Liver (tissue), 8 donors: ENCODE measurements at regions not wholly inside any gene's neighbourhood (a gene's known extent, or its start where the extent isn't known, plus 50 kb on each side); places are given as distances from the start of the nearest gene placed in this dataset.
"Not testable (repeated sequence)": the region's sequence is repeated elsewhere in the genome, so short reads cannot be mapped to it uniquely, and the experiment has no call there.

Experiments
- DNase-seq: peaks from one replicate; pipeline ENCODE4 v3.0.0-alpha.2; 2017; ENCODE audit warnings: low spot score
- H3K27ac ChIP-seq, 2 donors: one replicate each; pipeline ENCODE4 v1.7.0; 2013; ENCODE audit warnings: inconsistent platforms in 2 of 2, low read length in 2 of 2, control low read depth in 1 of 2, low read depth in 1 of 2, mild to moderate bottlenecking in 1 of 2
- H3K27me3 ChIP-seq, 4 donors: one replicate each; pipeline versions ENCODE4 v1.6.1 to v1.7.0; 2013; ENCODE audit warnings: low read length in 3 of 4, inconsistent platforms in 1 of 4, mild to moderate bottlenecking in 1 of 4, moderate library complexity in 1 of 4; ENCODE audit not compliant: control insufficient read depth in 4 of 4, insufficient read depth in 4 of 4
- H3K36me3 ChIP-seq, 4 donors: one replicate each; pipeline versions ENCODE4 v1.6.1 to v1.7.0; 2013; ENCODE audit warnings: low read length in 3 of 4, mild to moderate bottlenecking in 3 of 4, low read depth in 1 of 4, moderate library complexity in 1 of 4; ENCODE audit not compliant: control insufficient read depth in 4 of 4, insufficient read depth in 3 of 4
- H3K4me1 ChIP-seq, 4 donors: one replicate each; pipeline versions ENCODE4 v1.6.1 to v1.7.0; 2013; ENCODE audit warnings: low read length in 3 of 4, mild to moderate bottlenecking in 3 of 4, moderate library complexity in 1 of 4; ENCODE audit not compliant: control insufficient read depth in 4 of 4, insufficient read depth in 4 of 4
- H3K4me3 ChIP-seq, 3 donors: one replicate each; pipeline versions ENCODE4 v1.6.1 to v1.7.0; 2013; ENCODE audit warnings: low read length in 3 of 3, control low read depth in 1 of 3, low read depth in 1 of 3, mild to moderate bottlenecking in 1 of 3
- H3K9ac ChIP-seq, 2 donors: one replicate each; pipeline ENCODE4 v1.7.0; 2013; ENCODE audit warnings: low read length in 2 of 2, mild to moderate bottlenecking in 2 of 2, moderate library complexity in 2 of 2, control low read depth in 1 of 2, low read depth in 1 of 2
- H3K9me3 ChIP-seq, 4 donors: one replicate each; pipeline versions ENCODE4 v1.6.1 to v1.7.0; 2013; ENCODE audit warnings: low read length in 3 of 4; ENCODE audit not compliant: control insufficient read depth in 4 of 4
- EGR1 ChIP-seq, 2 donors: IDR thresholded peaks; 2 replicates each; pipeline ENCODE4 v1.6.1; 2016 to 2018; ENCODE audit warnings: antibody characterized with exemption in 2 of 2, low read depth in 2 of 2
- FOXA1 ChIP-seq: IDR thresholded peaks from 2 replicates; pipeline ENCODE4 v1.6.1; 2016; ENCODE audit warnings: antibody characterized with exemption
- FOXA2 ChIP-seq: IDR thresholded peaks from 2 replicates; pipeline ENCODE4 v1.6.1; 2016; ENCODE audit warnings: antibody characterized with exemption
- GABPA ChIP-seq, 2 donors: IDR thresholded peaks in 1 of 2; conservative IDR thresholded peaks in 1 of 2; 2 replicates each; pipeline ENCODE4 v1.6.1; 2016; ENCODE audit warnings: antibody characterized with exemption in 2 of 2, mild to moderate bottlenecking in 1 of 2, moderate library complexity in 1 of 2
- HNF4A ChIP-seq, 2 donors: conservative IDR thresholded peaks; 2 replicates each; pipeline ENCODE4 v1.6.1; 2016; ENCODE audit warnings: antibody characterized with exemption in 2 of 2, mild to moderate bottlenecking in 2 of 2
- HNF4G ChIP-seq: IDR thresholded peaks from 2 replicates; pipeline ENCODE4 v1.6.1; 2016; ENCODE audit warnings: antibody characterized with exemption
- JUND ChIP-seq, 2 donors: IDR thresholded peaks; 2 replicates each; pipeline ENCODE4 v1.6.1; 2016; ENCODE audit warnings: antibody characterized with exemption in 2 of 2
- NR2F2 ChIP-seq: IDR thresholded peaks from 2 replicates; pipeline ENCODE4 v1.6.1; 2016; ENCODE audit warnings: antibody characterized with exemption
- RAD21 ChIP-seq, 2 donors: IDR thresholded peaks; 2 replicates each; pipeline ENCODE4 v1.6.1; 2016; ENCODE audit warnings: antibody characterized with exemption in 2 of 2, mild to moderate bottlenecking in 2 of 2
- RXRA ChIP-seq, 2 donors: IDR thresholded peaks; 2 replicates each; pipeline ENCODE4 v1.6.1; 2017 to 2018; ENCODE audit warnings: antibody characterized with exemption in 2 of 2, mild to moderate bottlenecking in 1 of 2
- SP1 ChIP-seq: IDR thresholded peaks from 2 replicates; pipeline ENCODE4 v1.6.1; 2018; ENCODE audit warnings: antibody characterized with exemption, mild to moderate bottlenecking
- TAF1 ChIP-seq: conservative IDR thresholded peaks from 2 replicates; pipeline ENCODE4 v1.6.1; 2016; ENCODE audit warnings: antibody characterized with exemption, mild to moderate bottlenecking
- YY1 ChIP-seq: IDR thresholded peaks from 2 replicates; pipeline ENCODE4 v1.6.1; 2016; ENCODE audit warnings: antibody characterized with exemption, mild to moderate bottlenecking
- WGBS: extraction: QIAGEN DNeasy Blood & Tissue Kit; methylation state at CpG from one replicate; pipeline ENCODE4 v1.1.7; 2013; 5-methylcytosine and 5-hydroxymethylcytosine counted together
- TF ChIP-seq, protein P1 (sequence below): IDR thresholded peaks from 2 replicates; pipeline ENCODE4 v1.6.1; 2016; ENCODE audit warnings: antibody characterized with exemption
- TF ChIP-seq, protein P2 (sequence below): IDR thresholded peaks from 2 replicates; pipeline ENCODE4 v1.6.1; 2016; ENCODE audit warnings: antibody characterized with exemption, mild to moderate bottlenecking
- TF ChIP-seq, protein P3 (sequence below): IDR thresholded peaks from 2 replicates; pipeline ENCODE4 v1.6.1; 2016; ENCODE audit warnings: antibody characterized with exemption
- TF ChIP-seq, protein P4 (sequence below): IDR thresholded peaks from 2 replicates; pipeline ENCODE4 v1.6.1; 2016; ENCODE audit warnings: antibody characterized with exemption
- TF ChIP-seq, protein P5 (sequence below): fragments of 150-350 bp; IDR thresholded peaks from 2 replicates; pipeline ENCODE4 v1.5.1; 2017; ENCODE audit warnings: improper control_type of control experiment, low read depth, low read length; ENCODE audit not compliant: missing input control
- donor health status: healthy.
- donor health status: healthy.
- donor health status: healthy.
- donor health status: healthy.
- donor health status: healthy.

DNA sequence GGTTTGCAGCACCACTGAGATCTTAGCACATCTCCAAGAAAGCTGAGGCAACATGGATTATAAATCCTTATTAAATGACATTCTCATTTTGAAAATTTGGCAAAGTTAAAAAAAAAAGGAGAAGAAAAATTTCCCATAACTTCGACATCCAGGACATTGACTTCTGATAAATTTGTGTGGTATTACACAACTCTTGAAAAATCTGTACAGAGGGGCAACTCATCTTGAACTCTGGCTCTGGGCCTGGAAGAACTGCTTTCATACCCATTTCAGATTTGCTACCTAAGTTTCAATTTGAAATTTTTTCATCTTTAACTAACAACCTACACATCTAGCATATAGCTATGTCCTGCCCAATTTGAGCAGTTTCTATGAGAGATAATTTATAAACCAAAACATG lies 118.0 kb upstream of the UGP2 start:
- Histone ChIP-seq H3K4me3 (no peak overlapping the region), H3K4me1 (peaks cover 7 to 32% (median 29%) of the 10 kb centered on the region in 4 donors), H3K36me3 (no peaks in the 10 kb centered on the region), H3K9ac (peak overlapping the region in 1 of 2 donors; percentile 58), H3K27me3 (no peaks in the 10 kb centered on the region), H3K27ac (peak overlapping the region; percentile 47 to 69), H3K9me3 (no peaks in the 10 kb centered on the region)
- no peak for DNase-seq
- 18% methylated on average over 1 of the region's 1 CpG for WGBS
- TF ChIP-seq, protein P1, sequence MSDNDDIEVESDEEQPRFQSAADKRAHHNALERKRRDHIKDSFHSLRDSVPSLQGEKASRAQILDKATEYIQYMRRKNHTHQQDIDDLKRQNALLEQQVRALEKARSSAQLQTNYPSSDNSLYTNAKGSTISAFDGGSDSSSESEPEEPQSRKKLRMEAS: peak; percentile 40
- TF ChIP-seq, protein P2, sequence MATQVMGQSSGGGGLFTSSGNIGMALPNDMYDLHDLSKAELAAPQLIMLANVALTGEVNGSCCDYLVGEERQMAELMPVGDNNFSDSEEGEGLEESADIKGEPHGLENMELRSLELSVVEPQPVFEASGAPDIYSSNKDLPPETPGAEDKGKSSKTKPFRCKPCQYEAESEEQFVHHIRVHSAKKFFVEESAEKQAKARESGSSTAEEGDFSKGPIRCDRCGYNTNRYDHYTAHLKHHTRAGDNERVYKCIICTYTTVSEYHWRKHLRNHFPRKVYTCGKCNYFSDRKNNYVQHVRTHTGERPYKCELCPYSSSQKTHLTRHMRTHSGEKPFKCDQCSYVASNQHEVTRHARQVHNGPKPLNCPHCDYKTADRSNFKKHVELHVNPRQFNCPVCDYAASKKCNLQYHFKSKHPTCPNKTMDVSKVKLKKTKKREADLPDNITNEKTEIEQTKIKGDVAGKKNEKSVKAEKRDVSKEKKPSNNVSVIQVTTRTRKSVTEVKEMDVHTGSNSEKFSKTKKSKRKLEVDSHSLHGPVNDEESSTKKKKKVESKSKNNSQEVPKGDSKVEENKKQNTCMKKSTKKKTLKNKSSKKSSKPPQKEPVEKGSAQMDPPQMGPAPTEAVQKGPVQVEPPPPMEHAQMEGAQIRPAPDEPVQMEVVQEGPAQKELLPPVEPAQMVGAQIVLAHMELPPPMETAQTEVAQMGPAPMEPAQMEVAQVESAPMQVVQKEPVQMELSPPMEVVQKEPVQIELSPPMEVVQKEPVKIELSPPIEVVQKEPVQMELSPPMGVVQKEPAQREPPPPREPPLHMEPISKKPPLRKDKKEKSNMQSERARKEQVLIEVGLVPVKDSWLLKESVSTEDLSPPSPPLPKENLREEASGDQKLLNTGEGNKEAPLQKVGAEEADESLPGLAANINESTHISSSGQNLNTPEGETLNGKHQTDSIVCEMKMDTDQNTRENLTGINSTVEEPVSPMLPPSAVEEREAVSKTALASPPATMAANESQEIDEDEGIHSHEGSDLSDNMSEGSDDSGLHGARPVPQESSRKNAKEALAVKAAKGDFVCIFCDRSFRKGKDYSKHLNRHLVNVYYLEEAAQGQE: peak; percentile 38
- TF ChIP-seq JUND (IDR thresholded peaks at IDR 0.05) (peak in 1 of 2 donors; percentile 13), FOXA1 (no peak), RXRA (IDR thresholded peaks at IDR 0.05) (peak; percentile 86 to 88), HNF4G (no peak), HNF4A (conservative IDR thresholded peaks at IDR 0.05) (peak; percentile 68 to 72), TAF1 (no peak), EGR1 (IDR thresholded peaks at IDR 0.05; ENCODE audit: low read depth in 2 of 2) (no peak), GABPA (IDR thresholded peaks at IDR 0.05 in 1 of 2, conservative IDR thresholded peaks at IDR 0.05 in 1 of 2) (no peak), RAD21 (IDR thresholded peaks at IDR 0.05) (peak; percentile 20 to 27), FOXA2 (no peak), SP1 (peak; percentile 43), YY1 (peak; percentile 37), NR2F2 (peak; percentile 76)
- TF ChIP-seq, protein P3, sequence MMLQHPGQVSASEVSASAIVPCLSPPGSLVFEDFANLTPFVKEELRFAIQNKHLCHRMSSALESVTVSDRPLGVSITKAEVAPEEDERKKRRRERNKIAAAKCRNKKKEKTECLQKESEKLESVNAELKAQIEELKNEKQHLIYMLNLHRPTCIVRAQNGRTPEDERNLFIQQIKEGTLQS: no peak
- TF ChIP-seq, protein P4, sequence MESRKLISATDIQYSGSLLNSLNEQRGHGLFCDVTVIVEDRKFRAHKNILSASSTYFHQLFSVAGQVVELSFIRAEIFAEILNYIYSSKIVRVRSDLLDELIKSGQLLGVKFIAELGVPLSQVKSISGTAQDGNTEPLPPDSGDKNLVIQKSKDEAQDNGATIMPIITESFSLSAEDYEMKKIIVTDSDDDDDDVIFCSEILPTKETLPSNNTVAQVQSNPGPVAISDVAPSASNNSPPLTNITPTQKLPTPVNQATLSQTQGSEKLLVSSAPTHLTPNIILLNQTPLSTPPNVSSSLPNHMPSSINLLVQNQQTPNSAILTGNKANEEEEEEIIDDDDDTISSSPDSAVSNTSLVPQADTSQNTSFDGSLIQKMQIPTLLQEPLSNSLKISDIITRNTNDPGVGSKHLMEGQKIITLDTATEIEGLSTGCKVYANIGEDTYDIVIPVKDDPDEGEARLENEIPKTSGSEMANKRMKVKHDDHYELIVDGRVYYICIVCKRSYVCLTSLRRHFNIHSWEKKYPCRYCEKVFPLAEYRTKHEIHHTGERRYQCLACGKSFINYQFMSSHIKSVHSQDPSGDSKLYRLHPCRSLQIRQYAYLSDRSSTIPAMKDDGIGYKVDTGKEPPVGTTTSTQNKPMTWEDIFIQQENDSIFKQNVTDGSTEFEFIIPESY: peak; percentile 38
- TF ChIP-seq, protein P5, sequence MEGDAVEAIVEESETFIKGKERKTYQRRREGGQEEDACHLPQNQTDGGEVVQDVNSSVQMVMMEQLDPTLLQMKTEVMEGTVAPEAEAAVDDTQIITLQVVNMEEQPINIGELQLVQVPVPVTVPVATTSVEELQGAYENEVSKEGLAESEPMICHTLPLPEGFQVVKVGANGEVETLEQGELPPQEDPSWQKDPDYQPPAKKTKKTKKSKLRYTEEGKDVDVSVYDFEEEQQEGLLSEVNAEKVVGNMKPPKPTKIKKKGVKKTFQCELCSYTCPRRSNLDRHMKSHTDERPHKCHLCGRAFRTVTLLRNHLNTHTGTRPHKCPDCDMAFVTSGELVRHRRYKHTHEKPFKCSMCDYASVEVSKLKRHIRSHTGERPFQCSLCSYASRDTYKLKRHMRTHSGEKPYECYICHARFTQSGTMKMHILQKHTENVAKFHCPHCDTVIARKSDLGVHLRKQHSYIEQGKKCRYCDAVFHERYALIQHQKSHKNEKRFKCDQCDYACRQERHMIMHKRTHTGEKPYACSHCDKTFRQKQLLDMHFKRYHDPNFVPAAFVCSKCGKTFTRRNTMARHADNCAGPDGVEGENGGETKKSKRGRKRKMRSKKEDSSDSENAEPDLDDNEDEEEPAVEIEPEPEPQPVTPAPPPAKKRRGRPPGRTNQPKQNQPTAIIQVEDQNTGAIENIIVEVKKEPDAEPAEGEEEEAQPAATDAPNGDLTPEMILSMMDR: no peak

DNA sequence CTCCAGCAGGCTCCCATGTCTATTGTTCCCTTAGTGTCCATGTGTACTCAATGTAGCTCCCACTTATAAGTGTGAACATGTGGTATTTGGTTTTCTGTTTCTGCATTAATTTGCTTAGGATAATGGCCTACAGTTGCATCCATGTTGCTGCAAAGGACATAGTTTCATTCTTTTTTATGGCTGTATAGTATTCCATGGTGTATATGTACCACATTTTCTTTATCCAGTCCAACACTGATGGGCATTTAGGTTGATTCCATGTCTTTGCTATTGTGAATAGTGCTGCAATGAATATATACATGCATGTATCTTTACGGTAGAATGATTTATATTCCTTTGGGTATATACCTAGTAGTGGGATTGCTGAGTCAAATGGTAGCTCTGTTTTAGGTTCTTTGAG lies 116.5 kb upstream of the UGP2 start:
- Histone ChIP-seq H3K4me1 (peaks cover 6 to 40% (median 29%) of the 10 kb centered on the region in 4 donors), H3K27ac (peak overlapping the region in 1 of 2 donors; percentile 47)
- H3K9me3 ChIP-seq, H3K27me3 ChIP-seq, DNase-seq, H3K9ac ChIP-seq, H3K36me3 ChIP-seq, H3K4me3 ChIP-seq: not testable (repeated sequence)
- 100% methylated on average over 1 of the region's 1 CpG for WGBS
